Caco-2 (cell line): ENCODE measurements at regions not wholly inside any gene's neighbourhood (a gene's known extent, or its start where the extent isn't known, plus 50 kb on each side); places are given as distances from the start of the nearest gene placed in this dataset.
"Not testable (repeated sequence)": the region's sequence is repeated elsewhere in the genome, so short reads cannot be mapped to it uniquely, and the experiment has no call there.

ENCODE experiments used
- BruUV-seq: library from RNA; stranded (reverse); fragments of 400-500 nt; replicated peaks from 2 replicates; lab custom pipeline; 2021; lab: Mats Ljungman, UMichigan
- CTCF ChIA-PET: fragments of 300-600 bp; sonication (Branson Sonifier 250); formaldehyde crosslinking; loops from one replicate; lab custom pipeline; 2022; ENCODE audit warnings: antibody characterized with exemption; lab: Charles Lee
- POLR2A ChIA-PET: fragments of 300-600 bp; sonication (Branson Sonifier 250); formaldehyde crosslinking; loops from one replicate; lab custom pipeline; 2022; ENCODE audit warnings: antibody characterized with exemption; lab: Charles Lee
- DNase-seq, 2 experiments: peaks; one replicate each; pipeline versions ENCODE4 v3.0.0 to v3.0.0-alpha.2; 2020 to 2022
- H3K27me3 ChIP-seq: replicated peaks from 2 replicates; pipeline ENCODE4 v1.6.0; 2011; ENCODE audit warnings: low read length; ENCODE audit not compliant: control insufficient read depth, insufficient read depth
- H3K36me3 ChIP-seq: 2 replicates; pipeline ENCODE4 v1.5.1; 2011; ENCODE audit warnings: low read length; ENCODE audit not compliant: control insufficient read depth, insufficient read depth
- H3K4me1 ChIP-seq: fragments of 250-450 bp; sonication (Bioruptor Pico); 2 replicates; pipeline ENCODE4 v1.5.1; 2020; ENCODE audit warnings: mild to moderate bottlenecking
- H3K4me3 ChIP-seq: 2 replicates; pipeline ENCODE4 v1.5.1; 2011; ENCODE audit warnings: low read depth, mild to moderate bottlenecking, control low read depth, low read length
- H3K9me3 ChIP-seq: fragments of 250-450 bp; sonication (Bioruptor Pico); 2 replicates; pipeline ENCODE4 v1.5.1; 2020; ENCODE audit warnings: mild to moderate bottlenecking, moderate library complexity
- H3K27ac Mint-ChIP-seq: one replicate; pipeline ENCODE4 v1.8.0; 2022; ENCODE audit warnings: mixed read lengths; ENCODE audit not compliant: unreplicated experiment
- H3K27me3 Mint-ChIP-seq: one replicate; pipeline ENCODE4 v1.8.0; 2022; ENCODE audit warnings: mixed read lengths; ENCODE audit not compliant: insufficient read depth, unreplicated experiment
- H3K36me3 Mint-ChIP-seq: one replicate; pipeline ENCODE4 v1.8.0; 2022; ENCODE audit warnings: mild to moderate bottlenecking, mixed read lengths; ENCODE audit not compliant: insufficient read depth, unreplicated experiment
- H3K4me1 Mint-ChIP-seq: one replicate; pipeline ENCODE4 v1.8.0; 2022; ENCODE audit warnings: low read depth, mixed read lengths; ENCODE audit not compliant: unreplicated experiment
- H3K4me3 Mint-ChIP-seq: one replicate; pipeline ENCODE4 v1.8.0; 2022; ENCODE audit warnings: mild to moderate bottlenecking, moderate library complexity, mixed read lengths; ENCODE audit not compliant: unreplicated experiment
- H3K9me3 Mint-ChIP-seq: one replicate; pipeline ENCODE4 v1.8.0; 2022; ENCODE audit warnings: mixed read lengths; ENCODE audit not compliant: unreplicated experiment
- intact Hi-C: fragments of 100-400 bp; cut with micrococcal nuclease; formaldehyde crosslinking; loops from one replicate; pipeline ENCODE4 v1.10.0; 2022; ENCODE audit not compliant: unreplicated experiment
- TF ChIP-seq, protein P1 (sequence below), 2 experiments: fragments of 200-600 bp in 1 of 2; IDR thresholded peaks; 1 replicate in 1 of 2; 2 replicates in 1 of 2; pipeline versions ENCODE4 v1.5.1 to v1.8.0; 2011 to 2022; ENCODE audit warnings: antibody characterized with exemption in 1 of 2, control low read depth in 1 of 2, inconsistent platforms in 1 of 2, low read depth in 1 of 2, low read length in 1 of 2, mild to moderate bottlenecking in 1 of 2, moderate library complexity in 1 of 2; ENCODE audit not compliant: insufficient read depth in 1 of 2, severe bottlenecking in 1 of 2, unreplicated experiment in 1 of 2

GRCh38 chr6:22378536-22378935, 81.7 kb upstream of the PRL start:
- H3K4me1 ChIP-seq, DNase-seq, H3K4me3 ChIP-seq, H3K4me1 Mint-ChIP-seq, intact Hi-C loops, CTCF ChIA-PET, H3K27ac Mint-ChIP-seq, BruUV-seq, H3K27me3 ChIP-seq, H3K4me3 Mint-ChIP-seq, H3K36me3 ChIP-seq, H3K9me3 Mint-ChIP-seq, POLR2A ChIA-PET, H3K27me3 Mint-ChIP-seq, H3K36me3 Mint-ChIP-seq, H3K9me3 ChIP-seq: not testable (repeated sequence)

- Histone ChIP-seq H3K4me1 (no peaks in the 10 kb centered on the region), H3K36me3 (no peaks in the 10 kb centered on the region), H3K27me3 (no peaks in the 10 kb centered on the region), H3K9me3 (no peaks in the 10 kb centered on the region), H3K4me3 (no peak overlapping the region)
- ChIA-PET CTCF (no interaction called here), POLR2A (interaction anchor here (0.6 kb wide), 1 partner anchor 17 kb away, joined by 5 read pairs; no protein-coding TSS in a partner anchor)
- Mint-ChIP-seq H3K9me3 (no peaks in the 10 kb centered on the region), H3K4me1 (no peaks in the 10 kb centered on the region), H3K27ac (no peak overlapping the region), H3K36me3 (no peaks in the 10 kb centered on the region), H3K4me3 (no peak overlapping the region), H3K27me3 (no peaks in the 10 kb centered on the region)
- BruUV-seq: no TSS peak
- DNase-seq: no peak
- TF ChIP-seq, protein P1, sequence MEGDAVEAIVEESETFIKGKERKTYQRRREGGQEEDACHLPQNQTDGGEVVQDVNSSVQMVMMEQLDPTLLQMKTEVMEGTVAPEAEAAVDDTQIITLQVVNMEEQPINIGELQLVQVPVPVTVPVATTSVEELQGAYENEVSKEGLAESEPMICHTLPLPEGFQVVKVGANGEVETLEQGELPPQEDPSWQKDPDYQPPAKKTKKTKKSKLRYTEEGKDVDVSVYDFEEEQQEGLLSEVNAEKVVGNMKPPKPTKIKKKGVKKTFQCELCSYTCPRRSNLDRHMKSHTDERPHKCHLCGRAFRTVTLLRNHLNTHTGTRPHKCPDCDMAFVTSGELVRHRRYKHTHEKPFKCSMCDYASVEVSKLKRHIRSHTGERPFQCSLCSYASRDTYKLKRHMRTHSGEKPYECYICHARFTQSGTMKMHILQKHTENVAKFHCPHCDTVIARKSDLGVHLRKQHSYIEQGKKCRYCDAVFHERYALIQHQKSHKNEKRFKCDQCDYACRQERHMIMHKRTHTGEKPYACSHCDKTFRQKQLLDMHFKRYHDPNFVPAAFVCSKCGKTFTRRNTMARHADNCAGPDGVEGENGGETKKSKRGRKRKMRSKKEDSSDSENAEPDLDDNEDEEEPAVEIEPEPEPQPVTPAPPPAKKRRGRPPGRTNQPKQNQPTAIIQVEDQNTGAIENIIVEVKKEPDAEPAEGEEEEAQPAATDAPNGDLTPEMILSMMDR (IDR thresholded peaks at IDR 0.05; ENCODE audit: insufficient read depth in 1 of 2, low read depth in 1 of 2, low read length in 1 of 2, severe bottlenecking in 1 of 2, unreplicated experiment in 1 of 2): no peak
- intact Hi-C loops: no loop called here
These were observed 83.4 kb upstream of the PRL start for GRCh38 chr6:22380236-22380635.

DNA sequence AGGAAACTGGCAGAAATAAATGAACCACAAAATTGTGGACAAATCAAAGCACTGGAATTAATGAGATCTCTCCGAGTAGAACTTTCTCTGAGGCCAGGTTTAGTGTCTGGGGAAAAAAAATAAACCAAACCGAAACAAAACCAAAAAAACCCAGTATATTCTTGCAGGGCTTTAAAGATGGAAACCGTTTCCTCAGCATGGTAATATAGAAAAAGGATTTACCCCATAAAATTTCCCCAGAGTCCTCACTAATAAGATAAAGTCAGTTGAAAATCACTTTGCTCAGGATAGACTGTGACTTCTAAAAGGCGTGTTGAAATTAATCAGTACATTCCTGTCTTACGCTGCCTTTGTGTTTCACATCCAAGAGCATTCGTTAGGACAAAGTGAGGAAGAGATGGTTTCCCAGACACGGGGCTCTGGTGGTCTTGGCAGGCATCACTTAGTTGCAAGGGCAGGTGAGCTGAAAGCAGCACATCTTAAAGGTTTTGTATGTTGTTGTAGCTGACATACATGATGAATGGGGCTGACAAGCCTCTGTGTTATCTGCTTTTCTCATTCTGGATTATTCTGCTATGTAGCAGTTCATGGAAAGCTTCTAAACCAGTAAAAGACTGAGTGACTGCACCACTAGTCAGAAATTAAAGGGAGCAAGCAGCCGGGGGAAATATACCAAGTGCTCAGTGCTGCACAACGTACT, 85.2 kb upstream of the PRL start:
- ChIA-PET POLR2A (no interaction called here), CTCF (no interaction called here)
- Histone ChIP-seq H3K27me3 (no peaks in the 10 kb centered on the region), H3K4me1 (no peaks in the 10 kb centered on the region), H3K36me3 (no peaks in the 10 kb centered on the region), H3K4me3 (no peak overlapping the region), H3K9me3 (no peaks in the 10 kb centered on the region)
- BruUV-seq: no TSS peak
- intact Hi-C loops: no loop called here
- DNase-seq: no peak
- H3K27me3 Mint-ChIP-seq: no peaks in the 10 kb centered on the region
- H3K4me1 Mint-ChIP-seq: no peaks in the 10 kb centered on the region
- TF ChIP-seq, protein P1 (IDR thresholded peaks at IDR 0.05; ENCODE audit: insufficient read depth in 1 of 2, low read depth in 1 of 2, low read length in 1 of 2, severe bottlenecking in 1 of 2, unreplicated experiment in 1 of 2): no peak
- no peak overlapping the region for H3K4me3 Mint-ChIP-seq
- H3K36me3 Mint-ChIP-seq: no peaks in the 10 kb centered on the region
- H3K27ac Mint-ChIP-seq: no peak overlapping the region
- H3K9me3 Mint-ChIP-seq: peaks cover 7% of the 10 kb centered on the region
